ENCODE measurements at regions not wholly inside any gene's neighbourhood (a gene's known extent, or its start where the extent isn't known, plus 50 kb on each side); places are given as distances from the start of the nearest gene placed in this dataset.

- no peak for DNase-seq
- no peak overlapping the region for H3K27ac Mint-ChIP-seq
- intact Hi-C loops (cut with micrococcal nuclease) = no loop called here
- peaks cover 7% of the 10 kb centered on the region for H3K4me1 Mint-ChIP-seq (ENCODE audit: low read depth)
- H3K9me3 Mint-ChIP-seq = no peaks in the 10 kb centered on the region
- ChIA-PET POLR2A (no interaction called here), CTCF (no interaction called here)
- H3K36me3 Mint-ChIP-seq (ENCODE audit: low read depth) = no peaks in the 10 kb centered on the region
- no peak overlapping the region for H3K4me3 Mint-ChIP-seq
- no peak for TF ChIP-seq CTCF (IDR thresholded peaks at IDR 0.05)
- peaks cover 1% of the 10 kb centered on the region for H3K27me3 Mint-ChIP-seq
- ATAC-seq = no peak
Observed at GRCh38 chrX:45447331-45447730, 246.7 kb upstream of the DIPK2B start.

- DNase-seq (no peak), ATAC-seq (peak; percentile 71)
- peaks cover 7% of the 10 kb centered on the region for H3K4me1 Mint-ChIP-seq (ENCODE audit: low read depth)
- intact Hi-C loops (cut with micrococcal nuclease) = no loop called here
- peaks cover 1% of the 10 kb centered on the region for H3K27me3 Mint-ChIP-seq
- POLR2A ChIA-PET = no interaction called here
- H3K36me3 Mint-ChIP-seq (ENCODE audit: low read depth) = no peaks in the 10 kb centered on the region
- H3K4me3 Mint-ChIP-seq = no peak overlapping the region
- H3K27ac Mint-ChIP-seq = no peak overlapping the region
- H3K9me3 Mint-ChIP-seq = no peaks in the 10 kb centered on the region
- CTCF ChIA-PET = no interaction called here
- no peak for TF ChIP-seq CTCF (IDR thresholded peaks at IDR 0.05)
Observed at GRCh38 chrX:45445745-45446412, 245.2 kb upstream of the DIPK2B start.

GRCh38 chrX:45437186-45437585 is 236.5 kb upstream of the DIPK2B start:
- ChIA-PET POLR2A (no interaction called here), CTCF (no interaction called here)
- H3K27ac Mint-ChIP-seq = no peak overlapping the region
- H3K9me3 Mint-ChIP-seq = no peaks in the 10 kb centered on the region
- no peaks in the 10 kb centered on the region for H3K27me3 Mint-ChIP-seq
- no peak overlapping the region for H3K4me3 Mint-ChIP-seq
- no peaks in the 10 kb centered on the region for H3K4me1 Mint-ChIP-seq (ENCODE audit: low read depth)
- intact Hi-C loops (cut with micrococcal nuclease) = no loop called here
- no peaks in the 10 kb centered on the region for H3K36me3 Mint-ChIP-seq (ENCODE audit: low read depth)
- ATAC-seq (no peak), DNase-seq (no peak)
- TF ChIP-seq CTCF (IDR thresholded peaks at IDR 0.05) = no peak

- H3K27me3 Mint-ChIP-seq = no peaks in the 10 kb centered on the region
- H3K27ac Mint-ChIP-seq = no peak overlapping the region
- H3K4me1 Mint-ChIP-seq (ENCODE audit: low read depth) = no peaks in the 10 kb centered on the region
- DNase-seq = no peak
- ChIA-PET CTCF (no interaction called here), POLR2A (no interaction called here)
- H3K9me3 Mint-ChIP-seq = peaks cover 3% of the 10 kb centered on the region
- H3K4me3 Mint-ChIP-seq = no peak overlapping the region
- no peak for TF ChIP-seq CTCF (IDR thresholded peaks at IDR 0.05)
- intact Hi-C loops (cut with micrococcal nuclease) = no loop called here
- H3K36me3 Mint-ChIP-seq (ENCODE audit: low read depth) = no peaks in the 10 kb centered on the region
- ATAC-seq = no peak
Observed at GRCh38 chrX:45435481-45435880, 234.8 kb upstream of the DIPK2B start.

- Mint-ChIP-seq H3K36me3 (ENCODE audit: low read depth) (no peaks in the 10 kb centered on the region), H3K9me3 (peaks cover 3% of the 10 kb centered on the region), H3K4me1 (ENCODE audit: low read depth) (no peaks in the 10 kb centered on the region), H3K27ac (no peak overlapping the region), H3K4me3 (no peak overlapping the region), H3K27me3 (no peaks in the 10 kb centered on the region)
- intact Hi-C loops (cut with micrococcal nuclease) = no loop called here
- no peak for TF ChIP-seq CTCF (IDR thresholded peaks at IDR 0.05)
- CTCF ChIA-PET = no interaction called here
- POLR2A ChIA-PET = no interaction called here
- ATAC-seq (no peak), DNase-seq (no peak)
Observed at GRCh38 chrX:45434231-45434630, 233.6 kb upstream of the DIPK2B start.
